Occipital lobe (tissue), 1 donor: ENCODE measurements at regions not wholly inside any gene's neighbourhood (a gene's known extent, or its start where the extent isn't known, plus 50 kb on each side); places are given as distances from the start of the nearest gene placed in this dataset.
"Not testable (repeated sequence)": the region's sequence is repeated elsewhere in the genome, so short reads cannot be mapped to it uniquely, and the experiment has no call there.

Experiments used
- DNase-seq: peaks from one replicate; lab custom pipeline; 2025; lab: John Stamatoyannopoulos, UW

DNA sequence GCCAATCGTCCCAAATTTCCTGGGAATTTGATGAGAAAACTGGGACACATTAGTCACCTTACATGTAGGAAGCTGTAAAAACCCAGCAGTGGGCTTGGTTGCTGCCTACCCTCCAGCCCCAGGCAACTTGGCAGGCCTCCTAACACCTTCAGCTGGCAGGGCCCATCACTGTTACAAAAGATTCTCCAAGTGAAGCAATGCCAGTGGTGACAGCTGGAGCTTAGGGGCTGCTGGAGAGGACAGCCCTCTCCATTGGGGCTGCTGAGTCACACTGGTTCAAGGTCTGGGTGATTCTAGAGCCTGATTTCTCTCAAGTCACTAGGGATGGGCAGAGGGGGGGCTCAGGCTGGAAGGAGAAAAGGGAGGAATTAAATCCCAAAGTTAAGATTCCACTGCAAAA lies 180.6 kb downstream of the COPRS start:
- no peak for DNase-seq

DNA sequence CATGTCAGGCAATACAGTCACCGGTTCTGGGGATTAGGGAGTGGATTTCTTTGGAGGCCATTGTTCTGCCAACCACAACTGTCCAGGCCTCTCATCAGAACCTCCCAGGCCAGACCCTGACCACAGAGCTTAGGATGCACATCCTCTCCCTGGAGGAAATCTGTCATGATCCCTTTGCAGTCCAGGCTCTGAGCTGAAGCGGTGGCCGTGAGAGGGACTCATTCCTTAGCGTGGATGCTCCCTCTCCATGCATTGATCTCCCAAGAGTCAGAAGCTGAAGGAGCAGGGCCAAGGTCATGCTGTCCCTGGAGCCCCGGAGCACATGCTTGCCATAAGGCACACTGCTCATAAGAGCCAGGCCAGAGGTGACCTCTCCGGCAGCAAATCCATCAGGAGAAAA lies 181.4 kb downstream of the COPRS start:
- DNase-seq: no peak

DNA sequence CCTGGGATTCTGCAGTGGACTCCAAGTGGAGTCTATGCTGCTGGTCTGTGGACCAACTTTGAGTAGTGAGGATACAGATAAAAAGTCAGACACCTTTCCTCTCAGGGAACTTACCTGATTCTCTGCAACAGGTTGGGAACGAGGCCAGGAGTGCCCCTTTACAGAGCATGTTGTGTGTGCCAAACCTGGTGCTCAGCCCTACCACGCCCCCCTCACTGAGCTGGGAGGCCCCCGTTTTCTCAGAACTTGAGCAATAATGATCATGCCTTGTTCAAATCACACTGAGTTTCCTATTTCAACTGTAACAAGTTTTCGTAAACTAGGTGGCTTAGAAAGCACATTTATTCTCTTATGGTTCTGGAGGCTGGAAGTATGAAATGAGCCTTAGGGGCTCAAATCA lies 182.0 kb downstream of the COPRS start:
- DNase-seq: no peak

DNA sequence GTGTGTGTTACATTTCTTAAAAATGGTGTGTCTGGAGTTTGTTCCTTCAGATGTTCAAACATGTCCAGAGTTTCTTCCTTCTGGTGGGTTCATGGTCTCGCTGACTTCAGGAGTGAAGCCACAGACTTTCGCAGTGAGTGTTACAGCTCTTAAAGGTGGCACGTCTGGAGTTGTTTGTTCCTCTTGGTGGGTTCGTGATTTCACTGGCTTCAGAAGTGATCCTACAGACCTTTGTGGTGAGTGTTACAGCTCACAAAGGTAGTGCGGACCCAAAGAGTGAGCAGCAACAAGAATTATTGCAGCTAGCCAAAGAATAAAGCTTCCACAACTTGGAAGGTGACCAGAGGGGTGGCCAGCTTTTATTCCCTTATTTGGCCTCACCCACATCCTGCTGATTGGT lies 183.7 kb downstream of the COPRS start:
- not testable (repeated sequence) for DNase-seq

DNA sequence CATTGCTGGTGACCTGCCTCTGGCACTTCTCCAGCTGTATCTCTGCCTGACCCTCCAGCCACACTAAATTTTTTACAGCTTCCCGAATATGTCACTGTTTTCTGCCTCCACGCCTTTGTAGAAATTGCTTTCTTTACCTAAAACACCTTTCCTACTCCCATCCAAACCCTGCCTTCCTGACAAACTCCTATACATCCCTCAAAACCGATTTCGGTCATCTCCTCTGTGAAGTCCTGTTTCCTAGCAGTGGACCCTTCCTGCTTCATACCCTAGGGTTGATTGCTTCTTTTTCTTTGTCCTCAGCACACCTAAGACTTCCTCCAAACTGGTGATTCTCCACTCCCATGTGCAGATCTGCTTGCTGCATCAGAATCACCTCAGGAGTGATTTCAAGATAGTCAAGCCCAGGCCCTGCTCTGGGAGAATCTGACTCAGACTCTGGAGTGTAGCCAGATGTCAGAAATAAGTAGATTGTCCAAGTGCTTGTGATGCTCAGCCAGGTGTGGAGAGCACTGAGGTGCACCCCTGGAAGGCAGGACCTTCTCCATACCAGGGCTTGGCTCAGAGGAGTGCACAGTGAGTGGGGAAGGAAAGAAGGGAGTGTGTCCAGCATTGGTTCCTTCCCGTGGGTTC lies 184.2 kb downstream of the COPRS start:
- no peak for DNase-seq

DNA sequence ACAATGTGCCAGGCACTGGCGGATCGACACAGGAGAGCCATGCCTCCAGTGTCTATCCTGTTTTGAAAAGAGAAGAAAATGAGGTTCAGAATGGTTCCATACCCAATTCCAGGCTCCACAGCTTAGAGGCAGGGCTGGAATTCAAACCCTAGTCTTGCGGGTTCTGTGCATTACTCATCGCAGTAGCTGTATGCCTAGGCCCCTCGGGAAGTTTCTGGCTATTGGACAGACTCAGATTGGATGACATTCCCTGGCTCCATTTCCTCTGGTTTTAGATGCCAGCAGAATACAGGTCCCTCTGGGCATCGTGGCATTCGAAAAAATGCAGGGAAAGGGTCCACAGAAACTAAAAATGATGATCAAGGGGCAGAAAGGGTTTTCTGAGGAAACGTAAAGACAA lies 184.7 kb downstream of the COPRS start:
- no peak for DNase-seq

DNA sequence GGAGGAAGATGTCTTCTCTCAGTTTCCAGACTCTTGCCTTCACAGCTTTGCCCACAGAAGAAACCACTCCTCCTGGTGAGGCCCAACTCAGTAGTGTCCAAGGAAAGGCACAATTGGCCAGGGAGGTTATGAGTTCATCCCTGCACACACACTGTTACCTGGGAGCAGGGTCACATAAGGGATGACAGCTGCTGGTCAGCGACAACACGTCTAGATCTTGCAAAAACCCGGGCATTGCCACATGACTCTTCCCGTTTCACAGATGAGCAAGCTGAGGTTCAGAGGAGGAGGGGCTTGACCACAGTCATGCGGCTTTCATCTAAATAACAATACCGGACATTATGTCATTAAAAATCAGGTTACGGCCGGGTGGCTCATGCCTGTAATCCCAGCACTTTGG lies 186.0 kb downstream of the COPRS start:
- no peak for DNase-seq

DNA sequence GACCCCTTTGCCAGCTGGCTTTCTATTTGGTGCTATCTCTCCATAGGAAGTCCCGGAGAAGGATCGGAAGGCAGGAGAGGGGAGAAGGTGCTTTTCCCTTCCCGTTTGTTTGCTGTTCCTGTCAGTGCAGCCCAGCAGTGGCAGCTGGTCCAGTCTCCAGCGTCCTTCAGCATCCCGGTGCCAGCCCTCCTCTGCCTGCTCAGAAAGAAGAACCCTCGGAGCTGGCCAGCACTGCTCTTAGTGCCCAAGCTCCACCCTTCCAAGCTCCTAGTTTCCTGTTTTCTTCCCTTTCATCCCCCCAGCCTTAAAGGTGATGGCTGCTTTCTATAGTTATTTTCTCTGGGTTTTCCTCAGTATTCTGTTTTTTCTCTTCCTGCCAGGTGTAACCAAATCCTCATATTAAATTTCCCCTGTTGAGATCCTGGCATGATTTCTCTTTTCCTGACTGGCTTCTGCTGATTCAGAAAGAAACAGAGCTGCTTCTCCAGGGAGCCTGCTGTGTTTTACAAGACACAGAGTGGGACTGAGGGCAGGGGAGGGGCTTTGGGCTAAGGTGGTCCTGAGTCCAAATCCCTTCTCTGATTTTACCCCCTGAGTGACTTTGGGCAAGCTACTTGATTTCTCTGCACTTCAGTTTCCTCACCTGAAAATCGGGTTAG lies 186.8 kb downstream of the COPRS start:
- DNase-seq: no peak

DNA sequence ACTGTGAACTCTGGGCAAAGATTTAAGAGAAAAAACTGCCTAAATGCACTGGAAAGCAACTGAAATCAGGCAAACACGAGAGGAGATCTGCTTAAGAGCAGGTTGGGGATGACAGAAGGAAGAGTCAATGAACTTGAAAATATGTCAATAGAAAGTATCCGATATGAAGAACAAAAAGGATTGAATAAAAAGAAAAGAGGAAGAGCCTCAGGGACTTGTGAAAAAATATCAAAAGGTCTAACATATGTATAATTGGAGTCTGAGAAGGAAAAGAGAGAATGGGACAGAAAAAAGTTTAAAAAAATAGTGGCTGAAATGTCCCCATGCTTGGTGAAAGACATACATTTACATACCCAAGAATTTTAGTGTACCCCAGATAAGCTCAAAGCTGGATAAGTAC lies 195.5 kb downstream of the COPRS start:
- no peak for DNase-seq

DNA sequence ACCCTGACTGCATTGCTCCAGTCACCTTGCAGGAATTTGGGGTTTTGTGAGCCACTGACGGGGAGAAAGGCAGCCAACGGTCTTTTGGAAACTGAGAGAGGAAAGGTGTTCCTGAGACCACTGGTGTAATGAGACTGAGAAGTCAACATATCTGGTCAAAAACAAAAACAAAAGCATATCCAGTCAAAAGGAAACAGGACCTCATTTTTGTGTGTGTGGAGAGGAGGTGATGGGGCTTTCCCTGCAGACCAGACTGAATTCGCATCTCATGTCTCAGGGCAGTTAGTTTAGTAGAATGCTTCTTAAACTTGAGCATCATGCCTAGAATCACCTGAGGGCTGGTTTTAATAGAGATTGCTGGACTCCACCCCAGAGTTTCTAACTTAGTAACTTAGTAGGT lies 198.4 kb downstream of the COPRS start:
- DNase-seq: no peak

DNA sequence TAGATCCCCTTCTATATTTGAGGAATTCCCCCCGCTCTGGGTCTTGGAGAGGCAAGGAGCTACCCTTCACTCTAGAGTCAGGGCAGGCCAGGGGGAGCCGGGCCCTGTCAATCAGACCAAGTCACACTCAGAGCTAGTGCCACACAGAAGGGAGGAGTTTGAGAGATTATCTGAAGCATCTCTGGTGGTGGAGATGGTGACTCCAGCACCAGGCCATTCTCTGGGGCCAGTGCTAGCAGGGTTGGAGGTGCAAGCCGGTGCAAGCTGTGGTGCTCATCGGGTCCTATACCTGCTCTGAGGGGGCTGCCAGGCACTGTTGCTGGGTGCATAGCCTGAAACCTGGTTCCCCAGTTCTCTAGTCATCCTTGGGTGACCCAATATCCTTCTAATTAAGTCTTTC lies 201.2 kb downstream of the COPRS start:
- no peak for DNase-seq

DNA sequence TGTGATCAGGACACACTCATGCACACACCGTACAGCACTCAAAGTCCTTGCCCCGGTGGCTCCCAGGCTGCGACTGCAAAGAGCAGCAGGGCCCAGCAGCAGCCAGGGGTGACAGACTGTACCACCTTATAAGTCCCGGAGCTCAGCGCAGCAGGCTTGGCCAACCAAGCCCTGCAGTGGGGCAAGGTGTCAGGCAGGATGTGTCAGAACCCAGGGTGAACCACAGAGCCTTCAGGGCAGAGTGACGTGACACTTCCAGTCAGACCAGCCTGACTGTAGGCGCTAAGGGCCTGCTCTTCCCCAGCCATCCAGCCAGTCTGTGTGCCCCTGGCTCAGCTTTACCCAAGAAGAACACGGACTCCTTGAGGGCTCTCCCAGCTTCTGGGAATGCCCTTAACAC lies 204.1 kb downstream of the COPRS start:
- DNase-seq: no peak

DNA sequence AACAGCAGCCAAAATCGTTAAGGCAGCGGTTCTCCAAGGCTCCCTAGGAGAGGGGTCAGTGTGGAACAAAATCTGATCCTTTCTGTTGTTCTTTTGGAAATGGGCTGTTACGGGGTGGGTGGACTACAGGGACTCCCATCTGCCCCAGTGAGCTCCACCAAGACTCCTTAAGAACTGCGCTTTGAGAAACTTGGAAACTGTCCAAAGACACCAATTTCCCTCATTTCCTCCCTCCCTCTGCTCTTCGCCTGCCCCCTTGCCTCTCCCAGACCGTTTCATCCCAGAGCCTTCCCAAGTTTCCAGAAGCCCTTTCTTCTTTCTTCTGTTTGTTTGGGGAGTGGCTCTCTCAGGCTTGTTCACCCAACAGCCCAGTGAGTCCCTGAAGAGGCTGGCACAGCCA lies 205.4 kb downstream of the COPRS start:
- no peak for DNase-seq

DNA sequence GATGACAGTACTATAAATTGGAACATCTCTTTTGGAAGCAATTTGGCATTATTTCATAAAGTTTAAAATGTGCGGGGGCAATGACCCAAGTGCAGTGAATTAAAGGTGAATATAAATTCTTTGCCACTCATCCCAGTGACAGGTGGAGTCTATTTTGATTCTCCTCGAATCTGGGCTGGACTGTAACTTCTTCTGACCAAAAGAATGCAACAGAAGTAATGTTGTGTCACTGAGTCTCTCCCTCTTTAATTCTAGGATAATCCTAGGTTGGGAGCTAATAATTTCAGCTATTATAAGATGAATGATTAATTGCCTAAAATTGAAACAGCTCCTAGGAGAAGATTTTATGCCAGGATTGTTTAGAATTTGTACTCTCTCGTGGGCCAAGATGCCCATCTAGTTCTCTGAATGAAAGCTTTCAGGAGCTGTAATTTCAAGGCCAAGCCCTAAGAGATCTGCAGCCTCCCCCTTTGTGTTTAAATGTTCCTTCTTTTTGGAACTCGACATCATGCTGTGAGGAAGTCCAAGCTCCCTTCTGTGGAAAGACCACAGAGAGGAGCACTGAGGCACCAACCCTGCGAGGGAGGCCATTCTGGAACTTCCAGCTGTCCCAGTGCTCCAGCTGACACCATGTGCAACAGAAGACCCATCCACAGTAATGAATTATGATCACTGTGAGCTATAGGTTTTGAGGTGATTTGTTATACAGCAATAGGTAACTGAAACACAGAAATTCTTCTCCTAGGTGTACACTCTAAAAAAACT lies 208.1 kb downstream of the COPRS start:
- DNase-seq: no peak

DNA sequence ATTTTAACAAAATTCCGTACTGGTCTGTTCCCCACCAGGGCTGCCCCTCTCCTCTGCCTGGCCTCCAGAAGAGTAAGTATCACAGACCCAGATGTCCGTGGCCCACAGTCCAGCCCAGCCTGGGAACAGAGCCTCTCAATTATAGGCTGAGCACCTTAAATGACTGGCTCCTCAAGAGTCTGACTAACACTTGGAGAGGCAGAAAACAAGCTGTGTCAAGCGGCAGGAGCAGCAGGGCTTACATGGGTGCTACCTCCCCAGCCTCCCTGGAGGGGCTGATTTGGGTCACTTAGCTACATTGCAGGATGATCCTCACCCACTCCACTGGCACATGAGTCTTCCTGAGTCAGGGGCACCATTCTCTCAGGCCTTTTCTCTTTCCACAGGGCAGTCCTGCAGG lies 209.7 kb downstream of the COPRS start:
- DNase-seq: no peak

DNA sequence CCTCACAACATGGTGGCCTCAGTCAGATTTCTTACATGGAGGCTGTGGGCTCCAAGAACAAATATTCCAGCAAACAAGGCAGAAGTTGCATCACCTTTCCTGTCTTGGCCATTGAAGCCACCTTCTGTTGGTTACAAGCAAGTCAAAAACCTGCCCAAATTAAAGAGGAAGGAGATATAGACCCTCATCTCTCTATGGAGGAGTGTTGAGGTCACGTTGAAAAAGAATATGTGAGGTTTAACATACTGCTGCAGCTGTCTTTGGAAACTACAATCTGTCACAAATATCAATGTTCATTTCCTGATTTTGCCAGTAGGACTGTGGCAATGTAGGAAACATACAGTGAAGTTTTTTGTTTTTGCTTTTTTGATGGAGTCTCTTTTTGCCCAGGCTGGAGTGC lies 211.4 kb downstream of the COPRS start:
- no peak for DNase-seq

DNA sequence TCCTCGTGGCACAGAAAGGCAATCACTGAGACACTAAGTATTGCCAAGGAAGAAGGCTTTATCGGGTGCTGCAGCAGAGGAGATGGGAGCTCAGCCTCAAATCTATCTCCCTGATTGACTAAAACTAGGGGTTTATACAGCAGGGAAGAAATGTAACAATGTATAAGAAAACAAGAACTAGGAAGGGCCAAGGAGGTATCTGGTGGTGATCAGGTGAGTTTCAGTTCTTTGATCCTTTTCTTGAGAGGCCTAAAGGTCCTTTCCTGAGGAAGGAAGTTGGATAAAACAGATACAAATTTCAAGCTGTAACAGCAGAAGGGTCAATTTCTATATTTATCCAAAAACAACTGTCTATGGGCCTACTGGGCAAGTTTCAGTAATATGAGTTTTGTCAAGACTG lies 212.4 kb downstream of the COPRS start:
- no peak for DNase-seq

DNA sequence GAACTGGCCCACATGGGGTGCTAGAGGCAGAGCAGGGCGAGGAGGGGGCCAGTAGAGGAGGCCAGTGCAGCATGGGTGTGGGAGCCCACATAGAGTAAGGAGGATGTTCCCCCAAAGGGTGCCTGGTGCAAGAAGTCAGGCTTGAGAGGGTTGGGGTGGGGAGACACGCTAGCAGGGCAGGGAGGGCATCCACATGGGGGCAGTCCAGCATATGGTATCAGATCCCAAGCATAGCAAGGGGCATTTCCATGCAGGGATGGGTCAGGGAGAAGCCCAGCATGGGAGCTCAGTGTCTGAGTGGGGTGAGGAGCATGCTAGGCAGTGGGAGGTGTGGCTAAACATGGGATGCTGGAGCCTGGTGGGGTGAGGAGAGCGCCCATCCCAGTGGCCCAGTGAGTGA lies 213.7 kb downstream of the COPRS start:
- DNase-seq: no peak

DNA sequence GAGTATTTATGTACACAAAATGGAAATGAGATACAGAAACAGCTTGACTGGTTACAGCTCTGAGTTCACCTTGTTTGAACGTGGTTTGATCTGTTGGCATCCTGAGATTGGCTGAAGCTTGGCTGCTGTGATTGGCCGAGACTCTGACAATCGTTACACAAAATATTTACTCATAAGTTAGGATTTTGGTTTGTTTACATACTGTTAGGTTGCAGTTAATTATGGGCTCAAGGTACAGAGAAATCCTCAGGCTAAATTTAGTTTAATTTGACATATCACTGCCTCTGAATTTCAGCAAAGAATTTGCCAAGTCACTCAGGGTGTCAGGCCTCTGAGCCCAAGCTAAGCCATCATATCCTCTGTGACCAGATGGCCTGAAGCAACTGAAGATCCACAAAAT lies 227.3 kb downstream of the COPRS start:
- DNase-seq: no peak

DNA sequence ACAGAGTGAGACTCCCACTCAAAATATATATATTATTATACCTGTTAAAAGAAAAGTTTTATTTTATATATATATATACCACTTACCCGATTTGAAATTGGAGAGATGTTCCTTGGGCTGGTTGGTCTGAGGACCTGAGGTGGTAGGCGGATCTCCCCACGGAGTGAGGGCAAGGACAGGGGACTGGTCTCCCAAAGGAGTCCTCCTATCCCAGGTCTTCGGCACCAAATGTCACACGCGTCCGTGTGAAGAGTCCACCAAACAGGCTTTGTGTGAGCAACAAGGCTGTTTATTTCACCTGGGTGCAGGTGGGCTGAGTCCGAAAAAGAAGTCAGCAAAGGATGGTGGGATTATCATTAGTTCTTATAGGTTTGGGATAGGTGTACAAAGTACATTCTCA lies 228.2 kb downstream of the COPRS start:
- not testable (repeated sequence) for DNase-seq

DNA sequence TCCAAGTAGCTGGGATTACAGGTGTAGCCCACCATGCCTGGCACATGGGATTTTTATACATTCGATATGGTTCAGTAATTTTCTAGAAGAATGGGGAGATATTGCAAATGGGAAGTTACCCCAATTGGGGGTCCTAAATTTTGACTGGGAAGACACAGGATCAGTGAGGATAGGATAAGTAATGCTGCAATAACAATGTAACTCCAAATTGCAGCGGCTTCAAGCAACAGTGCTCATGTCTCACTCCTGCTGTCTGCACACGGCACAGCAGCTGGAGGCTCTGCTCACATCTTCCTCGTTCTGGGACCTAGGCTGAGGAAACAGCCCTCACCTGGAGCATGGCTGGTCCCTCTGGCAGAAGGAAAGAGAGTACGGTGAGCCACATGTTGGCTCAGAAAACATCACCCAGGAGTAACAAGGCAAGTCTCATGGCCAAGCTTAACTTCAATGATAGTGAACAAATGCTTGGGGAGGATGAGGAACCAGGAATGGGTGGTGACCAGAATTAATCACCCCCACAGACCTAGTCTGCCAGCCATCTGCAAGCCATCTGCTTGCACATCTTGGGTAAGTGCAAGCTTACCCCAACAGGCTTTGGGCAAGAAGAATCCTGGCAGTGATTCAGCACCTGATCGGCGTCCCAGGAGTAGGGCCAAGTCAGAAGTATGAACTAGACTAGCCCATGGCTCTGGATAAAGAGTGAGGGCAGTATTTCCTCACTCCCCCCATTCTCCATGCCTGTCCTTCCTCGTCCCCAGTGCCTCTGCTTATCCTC lies 229.2 kb downstream of the COPRS start:
- no peak for DNase-seq

DNA sequence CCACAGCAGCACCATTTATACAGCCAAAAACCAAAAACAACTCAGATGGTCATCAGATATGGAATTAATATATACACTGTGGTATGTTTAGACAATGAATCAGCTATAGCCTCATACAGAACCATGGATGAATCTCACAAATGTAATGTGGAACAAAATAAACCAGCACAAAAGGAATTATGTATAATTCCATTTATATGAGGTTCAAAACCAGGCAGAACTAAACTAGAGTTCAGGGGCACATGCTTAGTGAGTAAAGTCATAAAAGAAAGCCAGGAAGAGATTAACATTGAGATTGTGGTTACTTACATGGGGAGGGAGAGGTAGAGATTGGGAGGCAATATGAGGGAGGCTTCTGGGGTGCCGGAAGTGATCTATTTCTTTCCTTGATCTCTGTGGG lies 231.1 kb downstream of the COPRS start:
- no peak for DNase-seq
